K562 (cell line): ENCODE measurements at regions not wholly inside any gene's neighbourhood (a gene's known extent, or its start where the extent isn't known, plus 50 kb on each side); places are given as distances from the start of the nearest gene placed in this dataset.

Experiments used
- ATAC-seq: fragments of 200-7000 bp; cut with Tn5 transposase; 3 replicates; pipeline ENCODE4 v1.9.1; 2020; ENCODE audit warnings: moderate library complexity
- BruUV-seq: library from RNA; stranded (reverse); fragments of 400-500 nt; replicated peaks from 2 replicates; lab custom pipeline; 2021; lab: Mats Ljungman, UMichigan
- CTCF ChIA-PET: fragments of 300-600 bp; formaldehyde crosslinking; extraction: SDS; loops from one replicate; lab custom pipeline; 2021; ENCODE audit warnings: low intra/inter-chr PET ratio; lab: Yijun Ruan, JAX
- POLR2A ChIA-PET: fragments of 300-600, 350-650 bp; sonication (Branson Sonifier 250); formaldehyde crosslinking; extraction: SDS; loops from one replicate; lab custom pipeline; 2021; ENCODE audit warnings: antibody characterized with exemption, inconsistent platforms; lab: Yijun Ruan, JAX
- DNase-seq, 4 experiments: peaks; one replicate each; pipeline versions ENCODE4 v3.0.0 to v3.0.0-alpha.2; 2011 to 2018; ENCODE audit warnings: low spot score in 3 of 4, mixed read lengths in 3 of 4; ENCODE audit errors: extremely low read depth in 1 of 4
- FAIRE-seq: peaks from 2 replicates; lab custom pipeline; 2011; peaks lifted over from hg19 to GRCh38; lab: Jason Lieb, UNC
- H2AFZ ChIP-seq: 2 replicates; pipeline ENCODE4 v1.6.0; 2011; ENCODE audit warnings: low read depth, low read length, control low read depth, inconsistent platforms
- H3K27ac ChIP-seq: fragments of 200-600 bp; 3 replicates; pipeline ENCODE4 v1.8.0; 2011; ENCODE audit warnings: low read depth, mild to moderate bottlenecking, control low read depth, inconsistent platforms, low read length, moderate library complexity, mixed read lengths; ENCODE audit errors: extremely low read depth
- H3K27me3 ChIP-seq, 2 experiments: fragments of 300-600 bp in 1 of 2; 2 replicates in 1 of 2; 3 replicates in 1 of 2; pipeline versions ENCODE4 v1.6.0 to v1.8.0; 2011; ENCODE audit warnings: inconsistent platforms in 2 of 2, low read length in 2 of 2, mild to moderate bottlenecking in 1 of 2, mixed read lengths in 1 of 2, moderate library complexity in 1 of 2; ENCODE audit not compliant: control insufficient read depth in 2 of 2, insufficient read depth in 2 of 2
- H3K36me3 ChIP-seq: fragments of 300-600 bp; 3 replicates; pipeline ENCODE4 v1.8.0; 2011; ENCODE audit warnings: mild to moderate bottlenecking, low read length, inconsistent platforms; ENCODE audit not compliant: control insufficient read depth, insufficient read depth
- H3K4me1 ChIP-seq, 2 experiments: fragments of 200-600 bp in 1 of 2; replicated peaks in 1 of 2; 2 replicates in 1 of 2; 3 replicates in 1 of 2; pipeline versions ENCODE4 v1.5.1 to v1.8.0; 2011; ENCODE audit warnings: inconsistent platforms in 2 of 2, low read length in 2 of 2, mild to moderate bottlenecking in 1 of 2, mixed read lengths in 1 of 2, moderate library complexity in 1 of 2; ENCODE audit not compliant: control insufficient read depth in 2 of 2, insufficient read depth in 2 of 2
- H3K4me2 ChIP-seq: 2 replicates; pipeline ENCODE4 v1.6.1; 2011; ENCODE audit warnings: low read length, control low read depth, inconsistent platforms, mixed read lengths; ENCODE audit not compliant: insufficient read depth
- H3K4me3 ChIP-seq: fragments of 200-600 bp; sonication (generic), shearing (Covaris generic); 2 replicates; pipeline ENCODE4 v1.5.1; 2016; ENCODE audit warnings: control low read depth, inconsistent platforms
- H3K79me2 ChIP-seq: fragments of 200-600 bp; 3 replicates; pipeline ENCODE4 v1.8.0; 2011; ENCODE audit warnings: low read length, inconsistent platforms; ENCODE audit not compliant: control insufficient read depth, insufficient read depth
- H3K9ac ChIP-seq, 2 experiments: 2 replicates each; pipeline versions ENCODE4 v1.6.0 to v1.6.1; 2011; ENCODE audit warnings: low read depth in 2 of 2, low read length in 2 of 2, control low read depth in 1 of 2, inconsistent platforms in 1 of 2, mild to moderate bottlenecking in 1 of 2, mixed read lengths in 1 of 2; ENCODE audit not compliant: insufficient read depth in 1 of 2
- H3K9me1 ChIP-seq: one replicate; pipeline ENCODE4 v1.6.0; 2011; ENCODE audit warnings: inconsistent platforms, mild to moderate bottlenecking, low read length, moderate library complexity; ENCODE audit not compliant: control insufficient read depth, insufficient read depth
- H3K9me3 ChIP-seq: replicated peaks from 2 replicates; pipeline ENCODE4 v1.5.1; 2011; ENCODE audit warnings: low read depth, low read length, inconsistent platforms; ENCODE audit not compliant: control insufficient read depth, insufficient read depth
- H4K20me1 ChIP-seq: replicated peaks from 2 replicates; pipeline ENCODE4 v1.6.1; 2011; ENCODE audit warnings: low read length, inconsistent platforms, mixed read lengths; ENCODE audit not compliant: control insufficient read depth, insufficient read depth
- DLX4 ChIP-seq: fragments of 250-450 bp; sonication (Bioruptor Pico); IDR thresholded peaks from 2 replicates; pipeline ENCODE4 v1.6.1; 2021; ENCODE audit warnings: mild to moderate bottlenecking
- E2F4 ChIP-seq: sonication (generic); formaldehyde crosslinking; IDR thresholded peaks from 2 replicates; pipeline ENCODE4 v1.8.0; 2022; ENCODE audit warnings: mild to moderate bottlenecking, low read depth, missing genetic modification reagents
- GABPA ChIP-seq: fragments of 200-800 bp; sonication (Bioruptor generic); conservative IDR thresholded peaks from 2 replicates; pipeline ENCODE4 v1.6.1; 2016; ENCODE audit warnings: low read depth, missing genetic modification characterization, missing compliant biosample characterization
- HDAC6 ChIP-seq: IDR thresholded peaks from 2 replicates; pipeline ENCODE4 v1.6.1; 2012; ENCODE audit warnings: low read depth, mild to moderate bottlenecking, control low read depth, inconsistent platforms, low read length, moderate library complexity
- HNRNPH1 ChIP-seq: fragments of 200-400 bp; formaldehyde crosslinking; optimal IDR thresholded peaks from 2 replicates; pipeline ENCODE3; 2017; ENCODE audit warnings: low read depth, mild to moderate bottlenecking, low read length, moderate library complexity
- PURB ChIP-seq: sonication (generic); formaldehyde crosslinking; IDR thresholded peaks from 2 replicates; pipeline ENCODE4 v1.9.0; 2021; ENCODE audit warnings: low read depth, mild to moderate bottlenecking, missing genetic modification reagents
- YBX1 ChIP-seq: fragments of 450-650 bp; IDR thresholded peaks from 2 replicates; pipeline ENCODE4 v1.7.1; 2016; ENCODE audit warnings: mild to moderate bottlenecking
- ZNF140 ChIP-seq: fragments of 250-450 bp; sonication (Bioruptor Pico); IDR thresholded peaks from 2 replicates; pipeline ENCODE4 v1.8.0; 2021; ENCODE audit warnings: moderate library complexity, mild to moderate bottlenecking, inconsistent platforms
- ZNF41 ChIP-seq: fragments of 250-450 bp; sonication (Bioruptor Pico); conservative IDR thresholded peaks from 2 replicates; pipeline ENCODE4 v1.4.0; 2020; ENCODE audit warnings: mild to moderate bottlenecking
- WGBS: fragments of 100-300 bp; shearing (Covaris generic); methylation state at CpG from one replicate; pipeline ENCODE4 v1.1.6; 2016; ENCODE audit warnings: low coverage, mixed read lengths; ENCODE audit not compliant: insufficient coverage; ENCODE audit errors: missing lambda C conversion rate; 5-methylcytosine and 5-hydroxymethylcytosine counted together
- in situ Hi-C: fragments of 300-500 bp; cut with MboI; formaldehyde crosslinking; loops from 4 replicates; pipeline ENCODE4 v1.15.0; 2018; ENCODE audit warnings: inconsistent platforms, mixed read lengths
- intact Hi-C: fragments of 100-400 bp; cut with micrococcal nuclease; formaldehyde crosslinking; loops from 2 replicates; pipeline ENCODE4 v1.14.2; 2022
- TF ChIP-seq, protein P1 (sequence below): fragments of 250-450 bp; sonication (Bioruptor Pico); IDR thresholded peaks from 2 replicates; pipeline ENCODE4 v1.5.0; 2020; ENCODE audit warnings: mild to moderate bottlenecking
- TF ChIP-seq, protein P2 (sequence below), 2 experiments: fragments of 150-350 bp in 1 of 2; IDR thresholded peaks; 2 replicates each; pipeline ENCODE4 v1.6.1; 2012 to 2016; ENCODE audit warnings: low read depth in 2 of 2, low read length in 2 of 2, mild to moderate bottlenecking in 1 of 2, moderate library complexity in 1 of 2
- TF ChIP-seq, protein P3 (sequence below): fragments of 200-400 bp; formaldehyde crosslinking; IDR thresholded peaks from 2 replicates; pipeline ENCODE4 v1.6.1; 2017; ENCODE audit warnings: mild to moderate bottlenecking, low read depth, low read length, moderate library complexity

DNA sequence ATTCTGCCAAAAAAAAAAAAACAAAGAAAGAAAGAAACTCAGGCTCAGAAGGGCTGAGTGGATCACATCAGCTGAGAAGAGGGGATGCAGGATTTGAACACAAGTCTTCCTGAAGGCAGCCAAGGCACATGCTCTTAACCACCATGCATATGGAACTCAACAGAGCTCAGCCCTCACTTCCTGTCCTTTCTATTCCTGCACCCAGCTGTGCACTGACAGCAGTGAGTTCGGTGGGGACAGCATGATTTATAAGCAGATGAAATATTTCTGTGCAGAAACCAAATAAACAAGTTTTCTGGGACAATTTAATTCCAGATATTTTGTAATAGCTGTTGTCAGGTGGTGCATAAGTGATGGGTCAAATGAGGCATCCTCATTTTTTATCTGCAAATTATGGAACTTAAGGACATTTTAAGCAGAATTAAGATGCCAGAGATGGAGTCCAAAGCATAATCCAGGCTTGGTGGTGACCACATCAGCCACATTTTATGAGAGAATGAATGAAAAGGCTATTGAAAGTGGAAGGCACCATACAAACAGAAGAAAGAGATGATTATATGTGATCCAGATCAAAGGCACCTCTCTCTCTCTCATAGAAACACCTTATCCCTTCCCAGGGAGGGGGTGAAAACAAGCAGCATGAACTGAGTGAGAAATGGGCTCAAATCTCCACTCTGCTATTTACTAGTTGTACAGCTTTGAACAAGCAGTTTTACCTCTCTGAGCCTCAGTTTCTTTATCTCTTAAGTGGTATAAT, 303.6 kb upstream of the MSX2 start:
- Histone ChIP-seq H3K4me1 (no peaks in the 10 kb centered on the region), H3K79me2 (no peaks in the 10 kb centered on the region), H3K9me1 (no peaks in the 10 kb centered on the region), H4K20me1 (0 out of 2 replicates have a peak, but pooled peaks cover 4% of the 10 kb centered on the region), H3K9me3 (no peaks in the 10 kb centered on the region), H3K27me3 (peaks cover 2 to 25% of the 10 kb centered on the region in 2 experiments; a peak in 2 of 5 replicates), H2AFZ (no peak overlapping the region), H3K27ac (no peak overlapping the region), H3K36me3 (no peaks in the 10 kb centered on the region), H3K9ac (no peak overlapping the region), H3K4me2 (no peak overlapping the region), H3K4me3 (no peak overlapping the region)
- ChIA-PET POLR2A (interaction anchor here (1.1 to 1.5 kb wide), 2 partner anchors 11 to 25 kb away, joined by 3 to 4 read pairs; no protein-coding TSS in a partner anchor), CTCF (interaction anchor here (1.7 kb wide), 2 partner anchors 315 to 373 kb away, joined by 6 to 14 read pairs; no protein-coding TSS in a partner anchor)
- in situ Hi-C loops = no loop called here
- WGBS = 0% methylated on average over 1 of the region's 1 CpG
- BruUV-seq = no TSS peak
- DNase-seq = no peak
- no peak for FAIRE-seq
- intact Hi-C loops = loop anchor here (2.0 kb wide), 1 partner anchor 516 kb away; no protein-coding TSS in a partner anchor
- no peak for ATAC-seq
- TF ChIP-seq HNRNPH1 (no peak), ZNF140 (CRISPR knock-in tag) (no peak), GABPA (tag) (no peak), E2F4 (no peak), HDAC6 (no peak), ZNF41 (CRISPR knock-in tag) (no peak), YBX1 (no peak), PURB (CRISPR knock-in tag) (no peak), DLX4 (CRISPR knock-in tag) (no peak)
- TF ChIP-seq, protein P1, sequence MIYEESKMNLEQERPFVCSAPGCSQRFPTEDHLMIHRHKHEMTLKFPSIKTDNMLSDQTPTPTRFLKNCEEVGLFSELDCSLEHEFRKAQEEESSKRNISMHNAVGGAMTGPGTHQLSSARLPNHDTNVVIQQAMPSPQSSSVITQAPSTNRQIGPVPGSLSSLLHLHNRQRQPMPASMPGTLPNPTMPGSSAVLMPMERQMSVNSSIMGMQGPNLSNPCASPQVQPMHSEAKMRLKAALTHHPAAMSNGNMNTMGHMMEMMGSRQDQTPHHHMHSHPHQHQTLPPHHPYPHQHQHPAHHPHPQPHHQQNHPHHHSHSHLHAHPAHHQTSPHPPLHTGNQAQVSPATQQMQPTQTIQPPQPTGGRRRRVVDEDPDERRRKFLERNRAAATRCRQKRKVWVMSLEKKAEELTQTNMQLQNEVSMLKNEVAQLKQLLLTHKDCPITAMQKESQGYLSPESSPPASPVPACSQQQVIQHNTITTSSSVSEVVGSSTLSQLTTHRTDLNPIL = no peak
- TF ChIP-seq, protein P2, sequence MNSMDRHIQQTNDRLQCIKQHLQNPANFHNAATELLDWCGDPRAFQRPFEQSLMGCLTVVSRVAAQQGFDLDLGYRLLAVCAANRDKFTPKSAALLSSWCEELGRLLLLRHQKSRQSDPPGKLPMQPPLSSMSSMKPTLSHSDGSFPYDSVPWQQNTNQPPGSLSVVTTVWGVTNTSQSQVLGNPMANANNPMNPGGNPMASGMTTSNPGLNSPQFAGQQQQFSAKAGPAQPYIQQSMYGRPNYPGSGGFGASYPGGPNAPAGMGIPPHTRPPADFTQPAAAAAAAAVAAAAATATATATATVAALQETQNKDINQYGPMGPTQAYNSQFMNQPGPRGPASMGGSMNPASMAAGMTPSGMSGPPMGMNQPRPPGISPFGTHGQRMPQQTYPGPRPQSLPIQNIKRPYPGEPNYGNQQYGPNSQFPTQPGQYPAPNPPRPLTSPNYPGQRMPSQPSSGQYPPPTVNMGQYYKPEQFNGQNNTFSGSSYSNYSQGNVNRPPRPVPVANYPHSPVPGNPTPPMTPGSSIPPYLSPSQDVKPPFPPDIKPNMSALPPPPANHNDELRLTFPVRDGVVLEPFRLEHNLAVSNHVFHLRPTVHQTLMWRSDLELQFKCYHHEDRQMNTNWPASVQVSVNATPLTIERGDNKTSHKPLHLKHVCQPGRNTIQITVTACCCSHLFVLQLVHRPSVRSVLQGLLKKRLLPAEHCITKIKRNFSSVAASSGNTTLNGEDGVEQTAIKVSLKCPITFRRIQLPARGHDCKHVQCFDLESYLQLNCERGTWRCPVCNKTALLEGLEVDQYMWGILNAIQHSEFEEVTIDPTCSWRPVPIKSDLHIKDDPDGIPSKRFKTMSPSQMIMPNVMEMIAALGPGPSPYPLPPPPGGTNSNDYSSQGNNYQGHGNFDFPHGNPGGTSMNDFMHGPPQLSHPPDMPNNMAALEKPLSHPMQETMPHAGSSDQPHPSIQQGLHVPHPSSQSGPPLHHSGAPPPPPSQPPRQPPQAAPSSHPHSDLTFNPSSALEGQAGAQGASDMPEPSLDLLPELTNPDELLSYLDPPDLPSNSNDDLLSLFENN (IDR thresholded peaks at IDR 0.05; ENCODE audit: low read depth in 2 of 2, low read length in 2 of 2) = no peak
- TF ChIP-seq, protein P3, sequence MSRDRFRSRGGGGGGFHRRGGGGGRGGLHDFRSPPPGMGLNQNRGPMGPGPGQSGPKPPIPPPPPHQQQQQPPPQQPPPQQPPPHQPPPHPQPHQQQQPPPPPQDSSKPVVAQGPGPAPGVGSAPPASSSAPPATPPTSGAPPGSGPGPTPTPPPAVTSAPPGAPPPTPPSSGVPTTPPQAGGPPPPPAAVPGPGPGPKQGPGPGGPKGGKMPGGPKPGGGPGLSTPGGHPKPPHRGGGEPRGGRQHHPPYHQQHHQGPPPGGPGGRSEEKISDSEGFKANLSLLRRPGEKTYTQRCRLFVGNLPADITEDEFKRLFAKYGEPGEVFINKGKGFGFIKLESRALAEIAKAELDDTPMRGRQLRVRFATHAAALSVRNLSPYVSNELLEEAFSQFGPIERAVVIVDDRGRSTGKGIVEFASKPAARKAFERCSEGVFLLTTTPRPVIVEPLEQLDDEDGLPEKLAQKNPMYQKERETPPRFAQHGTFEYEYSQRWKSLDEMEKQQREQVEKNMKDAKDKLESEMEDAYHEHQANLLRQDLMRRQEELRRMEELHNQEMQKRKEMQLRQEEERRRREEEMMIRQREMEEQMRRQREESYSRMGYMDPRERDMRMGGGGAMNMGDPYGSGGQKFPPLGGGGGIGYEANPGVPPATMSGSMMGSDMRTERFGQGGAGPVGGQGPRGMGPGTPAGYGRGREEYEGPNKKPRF = no peak
